ENCODE measurements at regions not wholly inside any gene's neighbourhood (a gene's known extent, or its start where the extent isn't known, plus 50 kb on each side); places are given as distances from the start of the nearest gene placed in this dataset.
A peak's percentile ranks its signal among the peaks of the same experiment; 100 is the strongest.

DNA sequence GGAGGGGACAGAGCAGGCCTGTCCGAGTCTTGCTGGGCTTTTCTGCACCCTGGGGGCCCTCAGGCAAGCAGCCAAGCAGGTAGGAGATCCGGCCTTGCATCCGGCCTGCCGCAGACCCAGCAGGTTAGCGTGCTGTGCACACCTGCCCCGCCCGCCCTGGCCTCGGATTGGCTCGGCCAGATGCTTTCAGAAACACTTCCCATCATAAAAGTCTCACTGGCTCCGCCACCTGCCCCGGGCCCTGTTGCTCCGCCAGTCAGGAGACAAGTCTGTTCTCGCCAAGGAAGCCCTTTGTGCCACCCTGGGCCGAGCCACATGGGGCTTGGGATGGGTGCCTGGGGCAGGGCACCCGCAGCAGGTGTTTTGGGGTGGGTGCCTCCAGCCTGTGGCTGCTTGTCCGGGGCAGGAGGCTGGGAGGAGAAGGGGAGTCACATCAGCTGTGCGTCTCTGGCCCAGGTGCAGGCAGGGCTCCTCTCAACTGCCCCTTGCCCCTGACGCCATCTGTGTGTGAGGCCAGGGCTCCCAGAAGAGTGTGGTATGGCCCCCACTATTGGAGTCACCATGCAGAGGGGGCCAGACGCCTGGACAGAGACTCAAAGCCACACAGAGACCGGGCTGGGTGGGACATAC is 228.2 kb upstream of the GSE1 start:
- no peaks in the 10 kb centered on the region for H3K36me3 Mint-ChIP-seq (ENCODE audit: insufficient read depth)
- peaks cover 16% of the 10 kb centered on the region for H3K4me1 Mint-ChIP-seq (ENCODE audit: low read depth)
- H3K27ac Mint-ChIP-seq, result no peak overlapping the region
- H3K4me3 Mint-ChIP-seq (ENCODE audit: low read depth), result no peak overlapping the region
- DNase-seq (ENCODE audit: low spot score, unreplicated experiment), result no peak
- H3K27me3 Mint-ChIP-seq, result peaks cover 9% of the 10 kb centered on the region
- H3K9me3 Mint-ChIP-seq (ENCODE audit: low read depth), result no peaks in the 10 kb centered on the region
- TF ChIP-seq, protein P1, sequence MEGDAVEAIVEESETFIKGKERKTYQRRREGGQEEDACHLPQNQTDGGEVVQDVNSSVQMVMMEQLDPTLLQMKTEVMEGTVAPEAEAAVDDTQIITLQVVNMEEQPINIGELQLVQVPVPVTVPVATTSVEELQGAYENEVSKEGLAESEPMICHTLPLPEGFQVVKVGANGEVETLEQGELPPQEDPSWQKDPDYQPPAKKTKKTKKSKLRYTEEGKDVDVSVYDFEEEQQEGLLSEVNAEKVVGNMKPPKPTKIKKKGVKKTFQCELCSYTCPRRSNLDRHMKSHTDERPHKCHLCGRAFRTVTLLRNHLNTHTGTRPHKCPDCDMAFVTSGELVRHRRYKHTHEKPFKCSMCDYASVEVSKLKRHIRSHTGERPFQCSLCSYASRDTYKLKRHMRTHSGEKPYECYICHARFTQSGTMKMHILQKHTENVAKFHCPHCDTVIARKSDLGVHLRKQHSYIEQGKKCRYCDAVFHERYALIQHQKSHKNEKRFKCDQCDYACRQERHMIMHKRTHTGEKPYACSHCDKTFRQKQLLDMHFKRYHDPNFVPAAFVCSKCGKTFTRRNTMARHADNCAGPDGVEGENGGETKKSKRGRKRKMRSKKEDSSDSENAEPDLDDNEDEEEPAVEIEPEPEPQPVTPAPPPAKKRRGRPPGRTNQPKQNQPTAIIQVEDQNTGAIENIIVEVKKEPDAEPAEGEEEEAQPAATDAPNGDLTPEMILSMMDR (IDR thresholded peaks at IDR 0.05; ENCODE audit: unreplicated experiment), result no peak

GRCh38 chr16:85385463-85386331 is 227.4 kb upstream of the GSE1 start:
- peaks cover 9% of the 10 kb centered on the region for H3K27me3 Mint-ChIP-seq
- DNase-seq (ENCODE audit: low spot score, unreplicated experiment), result no peak
- TF ChIP-seq, protein P1 (IDR thresholded peaks at IDR 0.05; ENCODE audit: unreplicated experiment), result peak; percentile 14
- no peaks in the 10 kb centered on the region for H3K36me3 Mint-ChIP-seq (ENCODE audit: insufficient read depth)
- H3K9me3 Mint-ChIP-seq (ENCODE audit: low read depth), result no peaks in the 10 kb centered on the region
- H3K4me1 Mint-ChIP-seq (ENCODE audit: low read depth), result peaks cover 14% of the 10 kb centered on the region
- H3K4me3 Mint-ChIP-seq (ENCODE audit: low read depth), result no peak overlapping the region
- H3K27ac Mint-ChIP-seq, result no peak overlapping the region

DNA sequence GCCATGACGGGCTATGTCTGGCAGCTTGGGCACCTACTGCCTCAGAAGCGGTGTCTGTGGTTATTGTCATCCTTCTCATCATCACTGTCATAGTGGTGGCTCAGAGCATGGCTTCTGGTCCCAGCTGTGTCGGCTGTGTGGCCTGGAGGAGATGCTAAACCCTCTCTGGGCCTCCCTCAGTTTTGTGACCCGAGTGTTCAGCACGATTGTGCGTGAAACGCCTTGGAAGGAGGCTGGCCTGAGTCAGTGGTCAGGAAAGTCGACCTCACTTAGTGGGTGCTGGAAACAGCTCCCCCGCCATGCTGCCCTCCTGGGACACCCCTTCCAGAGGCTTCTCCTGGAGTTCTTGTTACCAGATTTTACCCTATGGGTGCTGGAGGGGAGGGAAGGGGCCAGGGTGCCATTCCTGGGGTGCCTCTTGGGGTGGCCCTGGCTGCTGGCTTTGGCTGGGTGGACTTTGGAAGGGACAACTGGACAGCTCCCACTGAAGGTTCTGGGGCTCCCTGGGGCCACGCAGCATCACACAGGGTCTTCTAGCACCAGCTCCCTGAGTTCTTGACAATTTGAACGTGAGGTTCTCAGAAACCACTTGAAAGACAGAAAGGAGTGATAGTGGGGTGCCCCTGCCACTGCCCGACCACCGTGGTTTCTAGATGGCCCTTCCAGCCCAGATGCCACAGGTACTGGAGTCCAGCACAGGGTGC is 226.5 kb upstream of the GSE1 start:
- Mint-ChIP-seq H3K27me3 (peaks cover 5% of the 10 kb centered on the region), H3K9me3 (ENCODE audit: low read depth) (no peaks in the 10 kb centered on the region), H3K36me3 (ENCODE audit: insufficient read depth) (no peaks in the 10 kb centered on the region), H3K27ac (no peak overlapping the region), H3K4me1 (ENCODE audit: low read depth) (peaks cover 9% of the 10 kb centered on the region), H3K4me3 (ENCODE audit: low read depth) (no peak overlapping the region)
- TF ChIP-seq, protein P1 (IDR thresholded peaks at IDR 0.05; ENCODE audit: unreplicated experiment), result no peak
- DNase-seq (ENCODE audit: low spot score, unreplicated experiment), result no peak

DNA sequence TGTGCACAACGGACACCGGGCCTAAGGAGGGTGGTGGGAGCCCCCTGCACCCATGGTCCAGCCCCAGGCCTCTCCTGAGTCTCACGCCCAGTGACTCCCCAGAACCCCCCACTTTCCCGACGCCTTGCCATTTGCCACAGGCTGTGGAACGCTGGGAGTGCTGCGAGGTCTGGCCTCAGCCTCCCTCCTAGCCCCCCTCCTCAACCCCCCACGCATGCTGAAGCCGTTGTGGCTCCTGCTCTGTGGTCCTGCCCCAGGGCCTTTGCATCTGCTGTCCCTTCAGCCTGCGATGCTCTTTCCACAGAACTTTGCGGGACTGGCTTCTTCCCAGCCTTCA is 226.0 kb upstream of the GSE1 start:
- no peaks in the 10 kb centered on the region for H3K36me3 Mint-ChIP-seq (ENCODE audit: insufficient read depth)
- peaks cover 5% of the 10 kb centered on the region for H3K27me3 Mint-ChIP-seq
- DNase-seq (ENCODE audit: low spot score, unreplicated experiment), result no peak
- no peaks in the 10 kb centered on the region for H3K9me3 Mint-ChIP-seq (ENCODE audit: low read depth)
- TF ChIP-seq, protein P1 (IDR thresholded peaks at IDR 0.05; ENCODE audit: unreplicated experiment), result no peak
- H3K4me1 Mint-ChIP-seq (ENCODE audit: low read depth), result peaks cover 6% of the 10 kb centered on the region
- H3K4me3 Mint-ChIP-seq (ENCODE audit: low read depth), result no peak overlapping the region
- H3K27ac Mint-ChIP-seq, result no peak overlapping the region

GRCh38 chr16:85387731-85388295 is 225.3 kb upstream of the GSE1 start:
- no peak for DNase-seq (ENCODE audit: low spot score, unreplicated experiment)
- Mint-ChIP-seq H3K27me3 (peaks cover 5% of the 10 kb centered on the region), H3K4me3 (ENCODE audit: low read depth) (no peak overlapping the region), H3K27ac (no peak overlapping the region), H3K4me1 (ENCODE audit: low read depth) (peaks cover 6% of the 10 kb centered on the region), H3K9me3 (ENCODE audit: low read depth) (no peaks in the 10 kb centered on the region), H3K36me3 (ENCODE audit: insufficient read depth) (no peaks in the 10 kb centered on the region)
- TF ChIP-seq, protein P1 (IDR thresholded peaks at IDR 0.05; ENCODE audit: unreplicated experiment), result no peak
